GM12878 (cell line): ENCODE measurements at regions not wholly inside any gene's neighbourhood (a gene's known extent, or its start where the extent isn't known, plus 50 kb on each side); places are given as distances from the start of the nearest gene placed in this dataset.

ENCODE experiments used
- CBX5 ChIP-seq: sonication (generic); IDR thresholded peaks from 2 replicates; pipeline ENCODE4 v1.6.1; 2016; ENCODE audit warnings: low read depth, moderate library complexity, mild to moderate bottlenecking, inconsistent platforms
- CHD1 ChIP-seq: IDR thresholded peaks from 2 replicates; pipeline ENCODE4 v1.6.1; 2012; ENCODE audit warnings: low read depth, low read length, improper control_type of control experiment
- EP300 ChIP-seq, 2 experiments: fragments of 150-350 bp in 1 of 2; IDR thresholded peaks; 2 replicates each; pipeline ENCODE4 v1.6.1; 2011 to 2012; ENCODE audit warnings: low read depth in 2 of 2, low read length in 2 of 2, borderline replicate concordance in 1 of 2, improper control_type of control experiment in 1 of 2, inconsistent platforms in 1 of 2; ENCODE audit not compliant: control insufficient read depth in 1 of 2
- EZH2 ChIP-seq: IDR thresholded peaks from 2 replicates; pipeline ENCODE4 v1.6.1; 2012; ENCODE audit warnings: low read depth, mild to moderate bottlenecking, control low read depth, inconsistent platforms, low read length, borderline replicate concordance; ENCODE audit not compliant: control insufficient read depth
- JUNB ChIP-seq: IDR thresholded peaks from 2 replicates; pipeline ENCODE4 v1.6.1; 2016; ENCODE audit warnings: antibody characterized with exemption, mild to moderate bottlenecking
- MXI1 ChIP-seq: fragments of 150-350 bp; IDR thresholded peaks from 2 replicates; pipeline ENCODE4 v1.6.1; 2011; ENCODE audit warnings: low read depth, mild to moderate bottlenecking, inconsistent platforms, low read length, improper control_type of control experiment
- POLR2A ChIP-seq: IDR thresholded peaks from 2 replicates; pipeline ENCODE4 v1.6.1; 2011; ENCODE audit warnings: low read depth, mild to moderate bottlenecking, low read length
- SIN3A ChIP-seq: IDR thresholded peaks from 2 replicates; pipeline ENCODE4 v1.6.1; 2012; ENCODE audit warnings: low read depth, low read length, improper control_type of control experiment
- SMC3 ChIP-seq: IDR thresholded peaks from 2 replicates; pipeline ENCODE4 v1.6.1; 2011; ENCODE audit warnings: low read length, improper control_type of control experiment, borderline replicate concordance
- SUPT20H ChIP-seq: IDR thresholded peaks from 2 replicates; pipeline ENCODE4 v1.6.1; 2011; ENCODE audit warnings: low read depth, mild to moderate bottlenecking, low read length, moderate library complexity, borderline replicate concordance; ENCODE audit not compliant: control insufficient read depth
- TARDBP ChIP-seq: IDR thresholded peaks from 2 replicates; pipeline ENCODE4 v1.6.1; 2016; ENCODE audit warnings: borderline replicate concordance
- USF1 ChIP-seq: IDR thresholded peaks from 2 replicates; pipeline ENCODE4 v1.6.1; 2011; ENCODE audit warnings: borderline replicate concordance, low read depth, mild to moderate bottlenecking, moderate library complexity, mixed read lengths, low read length; ENCODE audit not compliant: insufficient read depth; ENCODE audit errors: extremely low read length
- TF ChIP-seq, protein P1 (sequence below), 3 experiments: IDR thresholded peaks in 2 of 3; conservative IDR thresholded peaks in 1 of 3; 2 replicates each; pipeline ENCODE4 v1.5.1; 2011; ENCODE audit warnings: low read depth in 3 of 3, low read length in 3 of 3, mild to moderate bottlenecking in 3 of 3, control low read depth in 2 of 3, moderate library complexity in 2 of 3, inconsistent platforms in 1 of 3, mixed read lengths in 1 of 3; ENCODE audit not compliant: control insufficient read depth in 2 of 3, insufficient read depth in 1 of 3; ENCODE audit errors: extremely low read depth in 1 of 3
- TF ChIP-seq, protein P2 (sequence below): fragments of 450-650 bp; IDR thresholded peaks from 2 replicates; pipeline ENCODE4 v1.6.1; 2017; ENCODE audit warnings: borderline replicate concordance

DNA sequence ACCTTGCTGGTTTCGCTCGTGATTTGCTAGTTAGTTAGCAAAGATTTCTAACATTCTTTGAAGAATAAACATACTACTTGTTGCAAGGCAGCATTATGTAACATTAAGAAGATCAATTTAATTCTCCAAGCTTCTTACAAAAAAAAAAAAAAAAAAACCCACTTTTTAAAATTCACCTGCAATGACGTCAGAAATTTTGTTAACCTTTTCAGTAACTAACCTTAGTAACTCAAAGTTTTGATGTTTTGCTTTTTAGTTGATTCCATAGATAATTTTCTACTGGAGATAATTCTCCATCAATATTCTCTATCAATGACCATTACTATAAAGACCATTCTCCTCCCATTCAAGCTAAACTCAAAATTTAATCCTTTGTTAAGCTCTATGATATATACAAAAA lies 491.8 kb upstream of the TBL1XR1 start:
- TF ChIP-seq TARDBP, result no peak
- no peak for TF ChIP-seq CBX5
- TF ChIP-seq, protein P1, sequence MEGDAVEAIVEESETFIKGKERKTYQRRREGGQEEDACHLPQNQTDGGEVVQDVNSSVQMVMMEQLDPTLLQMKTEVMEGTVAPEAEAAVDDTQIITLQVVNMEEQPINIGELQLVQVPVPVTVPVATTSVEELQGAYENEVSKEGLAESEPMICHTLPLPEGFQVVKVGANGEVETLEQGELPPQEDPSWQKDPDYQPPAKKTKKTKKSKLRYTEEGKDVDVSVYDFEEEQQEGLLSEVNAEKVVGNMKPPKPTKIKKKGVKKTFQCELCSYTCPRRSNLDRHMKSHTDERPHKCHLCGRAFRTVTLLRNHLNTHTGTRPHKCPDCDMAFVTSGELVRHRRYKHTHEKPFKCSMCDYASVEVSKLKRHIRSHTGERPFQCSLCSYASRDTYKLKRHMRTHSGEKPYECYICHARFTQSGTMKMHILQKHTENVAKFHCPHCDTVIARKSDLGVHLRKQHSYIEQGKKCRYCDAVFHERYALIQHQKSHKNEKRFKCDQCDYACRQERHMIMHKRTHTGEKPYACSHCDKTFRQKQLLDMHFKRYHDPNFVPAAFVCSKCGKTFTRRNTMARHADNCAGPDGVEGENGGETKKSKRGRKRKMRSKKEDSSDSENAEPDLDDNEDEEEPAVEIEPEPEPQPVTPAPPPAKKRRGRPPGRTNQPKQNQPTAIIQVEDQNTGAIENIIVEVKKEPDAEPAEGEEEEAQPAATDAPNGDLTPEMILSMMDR (IDR thresholded peaks at IDR 0.05 in 2 of 3, conservative IDR thresholded peaks at IDR 0.05 in 1 of 3; ENCODE audit: control insufficient read depth in 2 of 3, extremely low read depth in 1 of 3, insufficient read depth in 1 of 3, low read depth in 3 of 3, low read length in 3 of 3), result no peak
- TF ChIP-seq, protein P2, sequence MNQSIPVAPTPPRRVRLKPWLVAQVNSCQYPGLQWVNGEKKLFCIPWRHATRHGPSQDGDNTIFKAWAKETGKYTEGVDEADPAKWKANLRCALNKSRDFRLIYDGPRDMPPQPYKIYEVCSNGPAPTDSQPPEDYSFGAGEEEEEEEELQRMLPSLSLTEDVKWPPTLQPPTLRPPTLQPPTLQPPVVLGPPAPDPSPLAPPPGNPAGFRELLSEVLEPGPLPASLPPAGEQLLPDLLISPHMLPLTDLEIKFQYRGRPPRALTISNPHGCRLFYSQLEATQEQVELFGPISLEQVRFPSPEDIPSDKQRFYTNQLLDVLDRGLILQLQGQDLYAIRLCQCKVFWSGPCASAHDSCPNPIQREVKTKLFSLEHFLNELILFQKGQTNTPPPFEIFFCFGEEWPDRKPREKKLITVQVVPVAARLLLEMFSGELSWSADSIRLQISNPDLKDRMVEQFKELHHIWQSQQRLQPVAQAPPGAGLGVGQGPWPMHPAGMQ, result no peak
- TF ChIP-seq POLR2A, result no peak
- no peak for TF ChIP-seq USF1
- no peak for TF ChIP-seq JUNB
- no peak for TF ChIP-seq SMC3
- TF ChIP-seq SIN3A, result no peak
- no peak for TF ChIP-seq SUPT20H
- TF ChIP-seq EP300 (IDR thresholded peaks at IDR 0.05; ENCODE audit: borderline replicate concordance in 1 of 2, control insufficient read depth in 1 of 2, low read depth in 2 of 2, low read length in 2 of 2), result no peak
- TF ChIP-seq EZH2, result no peak
- no peak for TF ChIP-seq MXI1
- TF ChIP-seq CHD1, result no peak
